SK-N-SH treated with all-trans-retinoic acid at 6 μM for 48 hours (cell line): ENCODE measurements at regions not wholly inside any gene's neighbourhood (a gene's known extent, or its start where the extent isn't known, plus 50 kb on each side); places are given as distances from the start of the nearest gene placed in this dataset.
"Not testable (repeated sequence)": the region's sequence is repeated elsewhere in the genome, so short reads cannot be mapped to it uniquely, and the experiment has no call there.

ENCODE experiments used
- CSDC2 ChIP-seq: fragments of 250-450 bp; sonication (Bioruptor Pico); IDR thresholded peaks from 2 replicates; pipeline ENCODE4 v1.5.0; 2020; ENCODE audit warnings: mild to moderate bottlenecking, moderate library complexity
- PATZ1 ChIP-seq: fragments of 250-450 bp; sonication (Bioruptor Pico); IDR thresholded peaks from 2 replicates; pipeline ENCODE4 v1.8.0; 2020; ENCODE audit warnings: mild to moderate bottlenecking, moderate library complexity, borderline replicate concordance
- POU6F1 ChIP-seq: fragments of 250-450 bp; sonication (Bioruptor Pico); IDR thresholded peaks from 2 replicates; pipeline ENCODE4 v1.8.0; 2021; ENCODE audit warnings: low read depth, mild to moderate bottlenecking, moderate library complexity, borderline replicate concordance
- ZFP30 ChIP-seq: fragments of 450-650 bp; formaldehyde crosslinking; IDR thresholded peaks from 2 replicates; pipeline ENCODE4 v1.5.0; 2022; ENCODE audit warnings: mild to moderate bottlenecking, moderate library complexity

DNA sequence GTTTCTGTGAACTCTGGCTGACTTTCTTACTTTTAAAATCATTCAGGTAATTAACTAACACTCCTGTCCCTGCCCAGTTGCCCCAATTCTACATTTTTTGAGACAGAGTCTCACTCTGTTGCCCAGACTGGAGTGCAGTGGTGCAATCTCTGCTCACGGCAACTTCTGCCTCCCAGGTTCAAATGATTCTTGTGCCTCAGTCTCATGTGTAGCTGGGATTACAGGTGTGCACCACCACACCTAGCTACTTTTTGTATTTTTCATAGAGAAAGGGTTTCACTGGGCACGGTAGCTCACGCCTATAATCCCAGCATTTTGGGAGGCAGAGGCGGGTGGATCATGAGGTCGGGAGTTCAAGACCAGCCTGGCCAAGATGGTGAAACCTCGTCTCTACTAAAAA is 66.2 kb upstream of the MED13 start:
- TF ChIP-seq ZFP30 (CRISPR knock-in tag); POU6F1 (CRISPR knock-in tag); CSDC2 (CRISPR knock-in tag); PATZ1: not testable (repeated sequence)
